ENCODE measurements at regions not wholly inside any gene's neighbourhood (a gene's known extent, or its start where the extent isn't known, plus 50 kb on each side); places are given as distances from the start of the nearest gene placed in this dataset.
"Not testable (repeated sequence)": the region's sequence is repeated elsewhere in the genome, so short reads cannot be mapped to it uniquely, and the experiment has no call there.

GRCh38 chrX:139020801-139021200, 309.3 kb upstream of the FGF13 start:
- DNase-seq: no peak

GRCh38 chrX:139018436-139018835, 306.9 kb upstream of the FGF13 start:
- no peak for DNase-seq

- DNase-seq: no peak
Measured at GRCh38 chrX:139015627-139016026, 304.1 kb upstream of the FGF13 start.

GRCh38 chrX:139008185-139008584, 296.7 kb upstream of the FGF13 start:
- no peak for DNase-seq

GRCh38 chrX:139003856-139004527, 292.5 kb upstream of the FGF13 start:
- DNase-seq: not testable (repeated sequence)

GRCh38 chrX:139002319-139002718, 290.8 kb upstream of the FGF13 start:
- DNase-seq: no peak

- DNase-seq: no peak
Measured at GRCh38 chrX:138996268-138996667, 284.8 kb upstream of the FGF13 start.

- DNase-seq: no peak
Measured at GRCh38 chrX:138995458-138995857, 283.9 kb upstream of the FGF13 start.

- DNase-seq: not testable (repeated sequence)
Measured at GRCh38 chrX:138990425-138990824, 278.9 kb upstream of the FGF13 start.

- no peak for DNase-seq
Measured at GRCh38 chrX:138986866-138987265, 275.3 kb upstream of the FGF13 start.

- no peak for DNase-seq
Measured at GRCh38 chrX:138986235-138986634, 274.7 kb upstream of the FGF13 start.

GRCh38 chrX:138982365-138982764, 270.8 kb upstream of the FGF13 start:
- DNase-seq: no peak

- no peak for DNase-seq
Measured at GRCh38 chrX:138964501-138964900, 253.0 kb upstream of the FGF13 start.

- not testable (repeated sequence) for DNase-seq
Measured at GRCh38 chrX:138962419-138962818, 250.9 kb upstream of the FGF13 start.

GRCh38 chrX:138954976-138955375, 243.5 kb upstream of the FGF13 start:
- DNase-seq: no peak

GRCh38 chrX:138946926-138947325, 235.4 kb upstream of the FGF13 start:
- no peak for DNase-seq

- DNase-seq: no peak
Measured at GRCh38 chrX:138945219-138945618, 233.7 kb upstream of the FGF13 start.

- no peak for DNase-seq
Measured at GRCh38 chrX:138939038-138939437, 227.5 kb upstream of the FGF13 start.

GRCh38 chrX:138938003-138938402, 226.5 kb upstream of the FGF13 start:
- no peak for DNase-seq

GRCh38 chrX:138931212-138931611, 219.7 kb upstream of the FGF13 start:
- DNase-seq: no peak

GRCh38 chrX:138930583-138930945, 219.0 kb upstream of the FGF13 start:
- no peak for DNase-seq

- DNase-seq: no peak
Measured at GRCh38 chrX:138929926-138930582, 218.5 kb upstream of the FGF13 start.

GRCh38 chrX:138928737-138929459, 217.4 kb upstream of the FGF13 start:
- no peak for DNase-seq

GRCh38 chrX:138925330-138925729, 213.8 kb upstream of the FGF13 start:
- DNase-seq: no peak
